GM19324 (cell line): ENCODE measurements at regions not wholly inside any gene's neighbourhood (a gene's known extent, or its start where the extent isn't known, plus 50 kb on each side); places are given as distances from the start of the nearest gene placed in this dataset.
"Not testable (repeated sequence)": the region's sequence is repeated elsewhere in the genome, so short reads cannot be mapped to it uniquely, and the experiment has no call there.

Experiments used
- ATAC-seq: cut with Tn5 transposase; IDR thresholded peaks from one replicate; pipeline ENCODE4 v1.9.1; 2021; ENCODE audit warnings: mild to moderate bottlenecking, moderate library complexity; ENCODE audit not compliant: unreplicated experiment, low FRiP score

DNA sequence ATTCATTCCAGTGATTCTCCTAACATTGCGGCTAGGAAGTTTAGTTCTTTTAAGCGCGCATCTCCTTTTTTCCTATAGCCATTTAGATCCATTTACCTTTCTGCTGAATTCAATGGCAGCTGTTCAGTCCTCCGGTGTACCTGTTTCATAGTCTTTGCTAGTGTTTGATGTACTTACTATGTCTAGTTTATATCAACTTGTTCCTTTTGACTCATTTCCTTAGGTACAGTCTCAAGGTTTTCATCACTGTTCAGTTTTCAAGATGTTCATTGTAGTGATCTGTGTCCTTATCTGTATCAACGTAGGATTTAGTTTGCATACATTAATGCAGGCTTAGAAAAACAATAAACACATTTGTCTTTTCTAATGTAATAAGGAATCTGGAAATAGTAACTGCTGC, 59.0 kb upstream of the MBNL1 start:
- no peak for ATAC-seq

DNA sequence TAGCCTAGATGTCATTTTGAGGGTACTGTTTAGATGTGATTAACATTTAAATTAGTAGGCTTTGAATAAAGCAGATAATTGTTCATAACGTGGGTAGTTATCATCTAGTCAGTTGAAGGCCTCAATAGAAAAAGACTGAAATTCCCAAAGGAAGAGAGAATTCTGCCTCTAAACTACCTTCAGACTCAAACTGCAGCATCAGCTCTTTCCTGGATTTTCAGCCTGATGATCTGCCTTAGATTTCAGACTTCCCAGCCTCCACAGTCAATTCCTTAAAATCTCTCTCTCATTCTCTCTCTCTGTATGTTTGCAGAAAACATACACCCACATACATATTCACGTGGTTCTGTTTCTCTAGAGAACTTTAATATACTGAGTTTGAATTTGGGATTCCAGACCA, 58.0 kb upstream of the MBNL1 start:
- no peak for ATAC-seq

DNA sequence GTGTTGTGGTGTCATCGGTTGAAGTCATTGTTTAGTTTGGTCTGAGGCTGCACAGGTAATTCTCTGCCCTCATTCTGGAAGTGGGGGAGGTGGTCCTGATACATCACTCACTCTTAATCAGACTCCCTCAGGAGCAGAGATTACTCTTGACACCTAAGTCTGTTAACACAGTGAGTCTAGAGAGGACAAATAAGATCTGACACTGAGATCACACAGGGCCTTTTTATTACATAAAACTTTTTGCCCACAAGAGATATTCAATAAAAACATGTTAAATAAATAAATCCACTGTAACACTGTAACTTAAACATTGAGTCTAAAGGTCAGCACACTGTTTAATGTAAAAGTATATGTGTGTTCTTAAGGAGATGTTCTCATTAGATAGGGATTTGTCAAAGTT, 57.1 kb upstream of the MBNL1 start:
- ATAC-seq = no peak

DNA sequence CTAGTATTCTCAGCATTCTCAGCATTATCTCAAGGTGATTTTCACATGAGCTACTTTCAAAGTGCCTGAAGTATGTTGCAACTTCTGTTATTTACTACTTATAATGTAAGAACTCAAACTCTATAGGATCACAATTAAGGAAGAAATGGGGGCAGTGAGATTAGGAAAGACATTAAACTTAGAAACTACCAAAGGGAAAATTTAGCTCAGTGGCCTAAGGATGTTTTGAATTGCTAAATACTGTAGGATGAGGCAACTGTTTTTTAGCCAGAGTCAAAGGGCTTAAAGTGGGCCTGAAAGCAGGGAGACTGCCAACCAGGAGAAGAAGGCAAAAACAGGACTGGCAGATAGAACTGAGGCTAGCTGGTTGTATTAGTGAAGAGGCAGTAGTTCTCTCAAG, 55.5 kb upstream of the MBNL1 start:
- no peak for ATAC-seq

DNA sequence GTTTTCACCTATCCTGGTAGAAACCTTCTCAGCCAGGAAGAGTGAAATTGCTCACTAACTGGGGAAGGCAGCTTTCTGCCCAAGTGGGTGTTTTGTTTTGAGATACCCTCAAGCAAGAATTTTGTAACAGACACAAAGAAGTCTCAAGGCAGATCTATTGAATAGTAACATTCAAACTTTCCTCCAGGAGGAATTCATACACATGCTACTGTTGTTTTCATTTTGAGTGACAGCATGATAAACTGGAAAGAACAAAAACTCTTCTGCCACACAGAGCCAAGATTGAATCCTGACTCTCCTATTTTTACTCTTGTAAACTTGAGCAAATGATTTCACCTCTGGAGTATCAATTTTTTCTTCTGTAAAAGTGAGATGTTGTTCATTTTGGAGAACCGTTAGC, 54.8 kb upstream of the MBNL1 start:
- ATAC-seq = no peak

DNA sequence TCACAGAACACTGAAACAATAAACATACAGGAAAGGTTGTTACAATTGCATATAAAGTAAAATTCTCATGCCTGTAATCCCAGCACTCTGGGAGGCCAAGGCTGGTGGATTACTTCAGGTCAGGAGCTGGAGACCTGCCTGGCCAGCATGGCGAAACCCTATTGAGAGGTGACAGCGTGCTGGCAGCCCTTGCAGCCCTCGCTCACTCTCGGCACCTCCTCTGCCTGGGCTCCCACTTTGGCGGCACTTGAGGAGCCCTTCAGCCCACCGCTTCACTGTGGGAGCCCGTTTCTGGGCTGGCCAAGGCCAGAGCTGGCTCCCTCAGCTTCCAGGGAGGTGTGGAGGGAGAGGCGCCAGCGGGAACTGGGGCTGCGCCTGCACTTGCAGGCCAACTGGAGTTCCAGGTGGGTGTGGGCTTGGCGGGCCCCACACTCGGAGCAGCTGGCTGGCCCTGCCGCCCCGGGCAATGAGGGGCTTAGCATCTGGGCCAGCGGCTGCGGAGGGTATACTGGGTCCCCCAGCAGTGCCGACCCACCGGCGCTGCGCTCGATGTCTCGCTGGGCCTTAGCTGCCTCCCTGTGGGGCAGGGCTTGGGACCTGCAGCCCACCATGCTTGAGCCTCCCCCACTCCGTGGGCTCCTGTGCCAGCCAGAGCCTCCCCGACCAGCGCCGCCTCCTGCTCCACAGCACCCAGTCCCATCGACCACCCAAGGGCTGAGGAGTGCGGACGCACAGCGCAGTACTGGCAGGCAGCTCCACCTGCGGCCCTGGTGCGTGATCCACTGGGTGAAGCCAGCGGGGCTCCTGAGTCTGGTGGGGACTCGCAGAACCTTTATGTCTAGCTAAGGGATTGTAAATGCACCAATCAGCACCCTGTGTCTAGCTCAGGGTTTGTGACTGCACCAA, 51.5 kb upstream of the MBNL1 start:
- ATAC-seq = not testable (repeated sequence)

DNA sequence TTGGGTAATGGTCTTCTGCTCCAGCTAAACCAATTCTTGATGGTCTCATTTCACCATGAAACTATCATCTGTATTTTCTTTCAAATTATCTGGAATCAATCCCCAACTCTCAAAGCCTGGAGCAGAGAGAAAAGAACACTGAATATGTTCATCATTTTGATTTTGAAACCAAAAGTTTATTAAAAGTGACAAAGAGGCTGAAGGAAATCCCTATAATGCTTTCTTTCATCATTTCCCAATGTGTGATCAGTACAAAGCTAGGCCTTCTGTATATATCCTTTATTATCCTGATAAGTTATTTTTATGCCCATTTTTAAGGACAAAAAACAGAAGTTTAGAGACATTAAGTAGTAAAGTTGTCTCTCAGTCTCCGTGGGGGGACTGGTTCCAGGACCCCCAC, 50.1 kb upstream of the MBNL1 start:
- ATAC-seq = no peak
